ENCODE measurements at regions not wholly inside any gene's neighbourhood (a gene's known extent, or its start where the extent isn't known, plus 50 kb on each side); places are given as distances from the start of the nearest gene placed in this dataset.

- H4K8ac ChIP-seq (ENCODE audit: low read length): no peak overlapping the region
- H3K79me1 ChIP-seq (replicated peaks; ENCODE audit: low read length, poor library complexity, severe bottlenecking): no peaks in the 10 kb centered on the region
- no peak overlapping the region for H3K14ac ChIP-seq (ENCODE audit: low read length in 2 of 2)
- no peaks in the 10 kb centered on the region for H3K36me3 ChIP-seq (ENCODE audit: control insufficient read depth in 1 of 2, insufficient read depth in 2 of 2, low read depth in 1 of 2, low read length in 2 of 2)
- no peak overlapping the region for H3K27ac ChIP-seq (ENCODE audit: low read length, poor library complexity, severe bottlenecking)
- H2BK120ac ChIP-seq (ENCODE audit: low read depth, low read length): no peak overlapping the region
- no peaks in the 10 kb centered on the region for H3K9me3 ChIP-seq (ENCODE audit: control insufficient read depth, low read length)
- H3K9ac ChIP-seq (ENCODE audit: low read length): no peak overlapping the region
- no peak for DNase-seq
- H3K27me3 ChIP-seq (ENCODE audit: control insufficient read depth in 1 of 2, insufficient read depth in 1 of 2, low read length in 2 of 2): no peaks in the 10 kb centered on the region
- no peak overlapping the region for H4K91ac ChIP-seq (ENCODE audit: low read length)
- no peak overlapping the region for H3K4me3 ChIP-seq (ENCODE audit: insufficient read depth in 1 of 2, low read depth in 1 of 2, low read length in 2 of 2)
- no peak overlapping the region for H3K18ac ChIP-seq (ENCODE audit: low read depth in 1 of 2, low read length in 2 of 2)
- H2BK5ac ChIP-seq (ENCODE audit: low read depth, low read length, poor library complexity, severe bottlenecking): no peak overlapping the region
- H3K4me2 ChIP-seq (ENCODE audit: low read length, poor library complexity, severe bottlenecking): no peak overlapping the region
- no peak overlapping the region for H3K4ac ChIP-seq (ENCODE audit: low read depth in 1 of 2, low read length in 2 of 2)
- no peak overlapping the region for H2AFZ ChIP-seq (ENCODE audit: low read depth, low read length)
- no peak overlapping the region for H2AK5ac ChIP-seq (ENCODE audit: low read length, severe bottlenecking)
- H3K4me1 ChIP-seq (ENCODE audit: control insufficient read depth, insufficient read depth, low read depth, low read length): no peaks in the 10 kb centered on the region
- H2BK15ac ChIP-seq (ENCODE audit: low read depth, poor library complexity, severe bottlenecking): no peak overlapping the region
- H2BK12ac ChIP-seq (ENCODE audit: low read length in 2 of 2): no peak overlapping the region
- H3K23ac ChIP-seq (ENCODE audit: low read length in 2 of 2): no peak overlapping the region
Measured at GRCh38 chr3:132084982-132085381, 50.2 kb upstream of the CPNE4 start.

- H4K91ac ChIP-seq (ENCODE audit: low read length): no peak overlapping the region
- no peaks in the 10 kb centered on the region for H3K79me1 ChIP-seq (replicated peaks; ENCODE audit: low read length, poor library complexity, severe bottlenecking)
- H4K8ac ChIP-seq (ENCODE audit: low read length): no peak overlapping the region
- H2AFZ ChIP-seq (ENCODE audit: low read depth, low read length): no peak overlapping the region
- no peaks in the 10 kb centered on the region for H3K9me3 ChIP-seq (ENCODE audit: control insufficient read depth, low read length)
- no peak overlapping the region for H3K4me2 ChIP-seq (ENCODE audit: low read length, poor library complexity, severe bottlenecking)
- peak overlapping the region in 1 of 2 experiments; percentile 79 for H3K14ac ChIP-seq (ENCODE audit: low read length in 2 of 2)
- no peak overlapping the region for H3K27ac ChIP-seq (ENCODE audit: low read length, poor library complexity, severe bottlenecking)
- H3K27me3 ChIP-seq (ENCODE audit: control insufficient read depth in 1 of 2, insufficient read depth in 1 of 2, low read length in 2 of 2): no peaks in the 10 kb centered on the region
- no peak overlapping the region for H3K4me3 ChIP-seq (ENCODE audit: insufficient read depth in 1 of 2, low read depth in 1 of 2, low read length in 2 of 2)
- H2BK120ac ChIP-seq (ENCODE audit: low read depth, low read length): no peak overlapping the region
- H3K9ac ChIP-seq (ENCODE audit: low read length): no peak overlapping the region
- no CpG with 5 or more reads among the region's 1 CpG for WGBS
- H3K4ac ChIP-seq (ENCODE audit: low read depth in 1 of 2, low read length in 2 of 2): no peak overlapping the region
- H2BK5ac ChIP-seq (ENCODE audit: low read depth, low read length, poor library complexity, severe bottlenecking): no peak overlapping the region
- no peaks in the 10 kb centered on the region for H3K36me3 ChIP-seq (ENCODE audit: control insufficient read depth in 1 of 2, insufficient read depth in 2 of 2, low read depth in 1 of 2, low read length in 2 of 2)
- H2BK12ac ChIP-seq (ENCODE audit: low read length in 2 of 2): no peak overlapping the region
- H3K23ac ChIP-seq (ENCODE audit: low read length in 2 of 2): no peak overlapping the region
- no peak overlapping the region for H2BK15ac ChIP-seq (ENCODE audit: low read depth, poor library complexity, severe bottlenecking)
- no peak overlapping the region for H3K18ac ChIP-seq (ENCODE audit: low read depth in 1 of 2, low read length in 2 of 2)
- DNase-seq: no peak
- no peak overlapping the region for H2AK5ac ChIP-seq (ENCODE audit: low read length, severe bottlenecking)
- no peaks in the 10 kb centered on the region for H3K4me1 ChIP-seq (ENCODE audit: control insufficient read depth, insufficient read depth, low read depth, low read length)
Measured at GRCh38 chr3:132087356-132087755, 52.5 kb upstream of the CPNE4 start.

- no peak overlapping the region for H2BK120ac ChIP-seq (ENCODE audit: low read depth, low read length)
- H2AK5ac ChIP-seq (ENCODE audit: low read length, severe bottlenecking): no peak overlapping the region
- H2AFZ ChIP-seq (ENCODE audit: low read depth, low read length): no peak overlapping the region
- H3K27me3 ChIP-seq (ENCODE audit: control insufficient read depth in 1 of 2, insufficient read depth in 1 of 2, low read length in 2 of 2): no peaks in the 10 kb centered on the region
- no peak overlapping the region for H4K8ac ChIP-seq (ENCODE audit: low read length)
- no peak overlapping the region for H3K14ac ChIP-seq (ENCODE audit: low read length in 2 of 2)
- DNase-seq: no peak
- no peaks in the 10 kb centered on the region for H3K36me3 ChIP-seq (ENCODE audit: control insufficient read depth in 1 of 2, insufficient read depth in 2 of 2, low read depth in 1 of 2, low read length in 2 of 2)
- H4K91ac ChIP-seq (ENCODE audit: low read length): no peak overlapping the region
- H3K18ac ChIP-seq (ENCODE audit: low read depth in 1 of 2, low read length in 2 of 2): no peak overlapping the region
- no peaks in the 10 kb centered on the region for H3K79me1 ChIP-seq (replicated peaks; ENCODE audit: low read length, poor library complexity, severe bottlenecking)
- no peaks in the 10 kb centered on the region for H3K4me1 ChIP-seq (ENCODE audit: control insufficient read depth, insufficient read depth, low read depth, low read length)
- H3K9me3 ChIP-seq (ENCODE audit: control insufficient read depth, low read length): no peaks in the 10 kb centered on the region
- H3K23ac ChIP-seq (ENCODE audit: low read length in 2 of 2): no peak overlapping the region
- H2BK15ac ChIP-seq (ENCODE audit: low read depth, poor library complexity, severe bottlenecking): no peak overlapping the region
- H3K4me2 ChIP-seq (ENCODE audit: low read length, poor library complexity, severe bottlenecking): no peak overlapping the region
- no peak overlapping the region for H3K4ac ChIP-seq (ENCODE audit: low read depth in 1 of 2, low read length in 2 of 2)
- H3K9ac ChIP-seq (ENCODE audit: low read length): no peak overlapping the region
- H2BK12ac ChIP-seq (ENCODE audit: low read length in 2 of 2): no peak overlapping the region
- H3K4me3 ChIP-seq (ENCODE audit: insufficient read depth in 1 of 2, low read depth in 1 of 2, low read length in 2 of 2): no peak overlapping the region
- H3K27ac ChIP-seq (ENCODE audit: low read length, poor library complexity, severe bottlenecking): no peak overlapping the region
- no peak overlapping the region for H2BK5ac ChIP-seq (ENCODE audit: low read depth, low read length, poor library complexity, severe bottlenecking)
- no CpG with 5 or more reads among the region's 2 CpGs for WGBS
Measured at GRCh38 chr3:132088291-132088690, 53.5 kb upstream of the CPNE4 start.

- H3K4me2 ChIP-seq (ENCODE audit: low read length, poor library complexity, severe bottlenecking): no peak overlapping the region
- no peak overlapping the region for H3K9ac ChIP-seq (ENCODE audit: low read length)
- H3K4me3 ChIP-seq (ENCODE audit: insufficient read depth in 1 of 2, low read depth in 1 of 2, low read length in 2 of 2): no peak overlapping the region
- no peak overlapping the region for H2AK5ac ChIP-seq (ENCODE audit: low read length, severe bottlenecking)
- no peak overlapping the region for H3K4ac ChIP-seq (ENCODE audit: low read depth in 1 of 2, low read length in 2 of 2)
- H4K91ac ChIP-seq (ENCODE audit: low read length): no peak overlapping the region
- H4K8ac ChIP-seq (ENCODE audit: low read length): no peak overlapping the region
- no peak overlapping the region for H3K14ac ChIP-seq (ENCODE audit: low read length in 2 of 2)
- no peaks in the 10 kb centered on the region for H3K79me1 ChIP-seq (replicated peaks; ENCODE audit: low read length, poor library complexity, severe bottlenecking)
- no peaks in the 10 kb centered on the region for H3K27me3 ChIP-seq (ENCODE audit: control insufficient read depth in 1 of 2, insufficient read depth in 1 of 2, low read length in 2 of 2)
- no peak overlapping the region for H2BK5ac ChIP-seq (ENCODE audit: low read depth, low read length, poor library complexity, severe bottlenecking)
- no peaks in the 10 kb centered on the region for H3K4me1 ChIP-seq (ENCODE audit: control insufficient read depth, insufficient read depth, low read depth, low read length)
- H2BK120ac ChIP-seq (ENCODE audit: low read depth, low read length): no peak overlapping the region
- no peak overlapping the region for H3K27ac ChIP-seq (ENCODE audit: low read length, poor library complexity, severe bottlenecking)
- no peaks in the 10 kb centered on the region for H3K9me3 ChIP-seq (ENCODE audit: control insufficient read depth, low read length)
- 40% methylated on average over 2 of the region's 2 CpGs for WGBS
- H2BK12ac ChIP-seq (ENCODE audit: low read length in 2 of 2): no peak overlapping the region
- H3K18ac ChIP-seq (ENCODE audit: low read depth in 1 of 2, low read length in 2 of 2): no peak overlapping the region
- no peak overlapping the region for H2AFZ ChIP-seq (ENCODE audit: low read depth, low read length)
- H3K36me3 ChIP-seq (ENCODE audit: control insufficient read depth in 1 of 2, insufficient read depth in 2 of 2, low read depth in 1 of 2, low read length in 2 of 2): no peaks in the 10 kb centered on the region
- no peak for DNase-seq
- H2BK15ac ChIP-seq (ENCODE audit: low read depth, poor library complexity, severe bottlenecking): no peak overlapping the region
- peak overlapping the region in 1 of 2 experiments; percentile 60 for H3K23ac ChIP-seq (ENCODE audit: low read length in 2 of 2)
Measured at GRCh38 chr3:132090921-132091320, 56.1 kb upstream of the CPNE4 start.
